Nephron progenitor cell (in vitro differentiated cells): ENCODE measurements at regions not wholly inside any gene's neighbourhood (a gene's known extent, or its start where the extent isn't known, plus 50 kb on each side); places are given as distances from the start of the nearest gene placed in this dataset.

Experiments
- DNase-seq: peaks from one replicate; pipeline ENCODE4 v3.0.0; 2021
- H3K27ac Mint-ChIP-seq: 2 replicates; pipeline ENCODE4 v1.8.0; 2021; ENCODE audit warnings: mild to moderate bottlenecking, moderate library complexity, mixed read lengths
- H3K27me3 Mint-ChIP-seq: 2 replicates; pipeline ENCODE4 v1.8.0; 2021; ENCODE audit warnings: mild to moderate bottlenecking, low read depth, mixed read lengths; ENCODE audit not compliant: poor library complexity
- H3K36me3 Mint-ChIP-seq: 2 replicates; pipeline ENCODE4 v1.8.0; 2021; ENCODE audit warnings: low read depth, mixed read lengths
- H3K4me1 Mint-ChIP-seq: 2 replicates; pipeline ENCODE4 v1.8.0; 2021; ENCODE audit warnings: mixed read lengths
- H3K4me3 Mint-ChIP-seq: 2 replicates; pipeline ENCODE4 v1.8.0; 2021; ENCODE audit warnings: mild to moderate bottlenecking, moderate library complexity, mixed read lengths
- H3K9me3 Mint-ChIP-seq: 2 replicates; pipeline ENCODE4 v1.8.0; 2021; ENCODE audit warnings: mild to moderate bottlenecking, moderate library complexity, mixed read lengths
- TF ChIP-seq, protein P1 (sequence below): fragments of 200-600 bp; sonication (generic); IDR thresholded peaks from 2 replicates; pipeline ENCODE4 v1.5.0; 2021; ENCODE audit warnings: antibody characterized with exemption

DNA sequence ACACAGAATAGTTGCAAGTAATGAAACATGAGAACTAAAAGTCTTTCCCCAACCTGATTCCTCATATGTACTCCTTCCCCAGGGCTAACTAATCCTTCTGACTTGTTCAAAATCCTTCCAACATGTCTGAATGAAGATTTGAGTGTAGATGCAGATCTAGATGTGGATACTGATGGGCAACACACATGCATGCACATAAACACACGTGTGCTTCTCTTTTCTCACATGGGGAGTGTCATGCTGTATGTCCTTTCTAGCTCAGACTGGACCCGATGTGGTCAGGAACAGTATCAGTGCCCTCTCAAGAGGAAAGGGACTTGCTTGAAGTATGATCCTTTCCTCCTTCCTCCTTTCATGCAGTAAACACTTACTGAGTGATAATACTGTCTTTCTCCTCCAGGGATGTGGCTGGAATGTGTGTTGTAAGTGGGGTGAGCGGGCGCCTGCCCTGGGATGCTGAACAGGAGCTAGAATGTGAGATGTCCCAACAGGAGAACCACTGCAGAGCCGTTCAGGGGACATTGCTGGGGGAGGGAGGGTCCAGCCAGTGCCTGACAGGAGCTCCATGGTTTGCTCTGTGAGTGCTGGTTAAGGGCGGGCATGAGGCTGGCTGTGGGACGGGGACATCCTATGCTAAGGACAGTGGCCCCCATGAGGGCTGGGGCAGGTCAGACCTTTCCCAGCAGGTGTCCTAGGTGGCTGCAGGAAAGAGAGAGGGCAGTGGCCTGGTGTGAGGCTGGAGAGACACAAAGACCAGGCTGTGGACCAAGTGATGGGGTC, 146.9 kb downstream of the TEX29 start:
- Mint-ChIP-seq H3K9me3 (peaks cover 9% of the 10 kb centered on the region), H3K4me1 (no peaks in the 10 kb centered on the region), H3K27me3 (peaks cover 37% of the 10 kb centered on the region), H3K4me3 (no peak overlapping the region), H3K36me3 (no peaks in the 10 kb centered on the region), H3K27ac (no peak overlapping the region)
- TF ChIP-seq, protein P1, sequence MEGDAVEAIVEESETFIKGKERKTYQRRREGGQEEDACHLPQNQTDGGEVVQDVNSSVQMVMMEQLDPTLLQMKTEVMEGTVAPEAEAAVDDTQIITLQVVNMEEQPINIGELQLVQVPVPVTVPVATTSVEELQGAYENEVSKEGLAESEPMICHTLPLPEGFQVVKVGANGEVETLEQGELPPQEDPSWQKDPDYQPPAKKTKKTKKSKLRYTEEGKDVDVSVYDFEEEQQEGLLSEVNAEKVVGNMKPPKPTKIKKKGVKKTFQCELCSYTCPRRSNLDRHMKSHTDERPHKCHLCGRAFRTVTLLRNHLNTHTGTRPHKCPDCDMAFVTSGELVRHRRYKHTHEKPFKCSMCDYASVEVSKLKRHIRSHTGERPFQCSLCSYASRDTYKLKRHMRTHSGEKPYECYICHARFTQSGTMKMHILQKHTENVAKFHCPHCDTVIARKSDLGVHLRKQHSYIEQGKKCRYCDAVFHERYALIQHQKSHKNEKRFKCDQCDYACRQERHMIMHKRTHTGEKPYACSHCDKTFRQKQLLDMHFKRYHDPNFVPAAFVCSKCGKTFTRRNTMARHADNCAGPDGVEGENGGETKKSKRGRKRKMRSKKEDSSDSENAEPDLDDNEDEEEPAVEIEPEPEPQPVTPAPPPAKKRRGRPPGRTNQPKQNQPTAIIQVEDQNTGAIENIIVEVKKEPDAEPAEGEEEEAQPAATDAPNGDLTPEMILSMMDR = no peak
- no peak for DNase-seq

DNA sequence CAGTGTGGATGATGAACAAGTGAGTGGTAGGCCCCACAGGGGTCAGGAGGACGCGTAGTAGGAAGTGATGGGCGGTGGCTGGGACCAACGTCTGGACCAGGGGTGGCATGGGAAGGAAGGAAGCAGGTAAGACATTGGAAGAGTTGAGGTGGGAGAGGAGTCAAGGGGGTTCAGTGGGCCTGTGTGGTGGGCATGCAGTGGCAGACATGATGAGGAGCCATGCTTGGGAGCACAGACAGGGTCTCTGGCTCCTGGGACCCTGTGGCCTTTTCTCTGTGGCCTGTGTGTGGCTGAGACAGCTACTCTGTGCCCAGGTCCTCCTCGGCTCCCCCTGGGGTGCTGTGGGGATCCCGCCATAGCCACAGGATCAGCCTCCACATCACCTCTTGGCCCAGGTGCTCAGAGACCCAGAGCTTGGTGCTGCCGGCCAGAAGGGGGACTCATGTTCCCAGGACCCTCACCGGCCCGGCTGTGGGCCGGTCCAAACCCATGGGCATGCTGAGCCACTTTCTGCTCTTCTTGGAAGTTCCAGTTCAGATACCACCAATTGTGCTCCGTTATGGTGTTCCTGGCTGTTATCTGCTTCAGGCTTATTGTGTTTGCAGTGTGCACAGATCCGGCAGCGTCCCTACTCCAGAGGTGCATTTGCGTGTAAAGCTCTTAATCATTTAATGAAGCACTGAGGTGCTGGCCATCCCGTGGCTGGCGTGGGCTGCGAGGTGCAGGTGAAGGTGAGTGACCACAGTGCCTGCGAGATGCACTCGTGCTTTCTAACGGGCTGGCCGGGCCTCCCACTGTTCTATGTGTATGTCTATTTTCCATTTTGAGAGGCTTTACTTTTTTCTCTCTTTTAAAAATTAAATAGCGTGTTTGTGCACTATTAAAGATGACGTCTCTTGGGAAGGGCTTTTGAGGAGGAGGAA, 147.9 kb downstream of the TEX29 start:
- H3K27me3 Mint-ChIP-seq = peaks cover 37% of the 10 kb centered on the region
- peaks cover 9% of the 10 kb centered on the region for H3K9me3 Mint-ChIP-seq
- TF ChIP-seq, protein P1 = no peak
- no peak overlapping the region for H3K4me3 Mint-ChIP-seq
- no peaks in the 10 kb centered on the region for H3K4me1 Mint-ChIP-seq
- DNase-seq = no peak
- no peaks in the 10 kb centered on the region for H3K36me3 Mint-ChIP-seq
- no peak overlapping the region for H3K27ac Mint-ChIP-seq

DNA sequence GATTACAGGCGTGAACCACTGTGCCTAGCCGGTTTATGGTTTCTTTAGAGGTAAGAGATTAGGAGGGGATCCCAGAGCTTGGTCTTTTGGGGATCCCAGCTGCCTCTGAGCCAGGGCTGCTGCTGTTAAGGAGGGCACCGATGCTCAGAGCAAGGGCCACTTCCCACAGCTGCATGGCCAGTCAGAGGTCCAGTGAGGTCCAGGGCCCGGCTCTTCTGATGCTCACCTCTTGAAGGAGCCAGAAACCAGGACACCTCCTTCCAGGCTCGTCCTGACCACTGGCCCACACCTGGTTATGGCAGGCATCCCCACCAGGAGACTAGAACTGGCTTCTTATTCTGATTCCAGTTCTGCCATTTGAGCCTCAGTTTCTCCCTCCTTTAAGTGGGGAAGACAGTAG, 149.0 kb downstream of the TEX29 start:
- Mint-ChIP-seq H3K9me3 (peaks cover 9% of the 10 kb centered on the region), H3K27me3 (peaks cover 32% of the 10 kb centered on the region), H3K4me3 (no peak overlapping the region), H3K4me1 (no peaks in the 10 kb centered on the region), H3K36me3 (no peaks in the 10 kb centered on the region), H3K27ac (no peak overlapping the region)
- TF ChIP-seq, protein P1 = no peak
- no peak for DNase-seq

DNA sequence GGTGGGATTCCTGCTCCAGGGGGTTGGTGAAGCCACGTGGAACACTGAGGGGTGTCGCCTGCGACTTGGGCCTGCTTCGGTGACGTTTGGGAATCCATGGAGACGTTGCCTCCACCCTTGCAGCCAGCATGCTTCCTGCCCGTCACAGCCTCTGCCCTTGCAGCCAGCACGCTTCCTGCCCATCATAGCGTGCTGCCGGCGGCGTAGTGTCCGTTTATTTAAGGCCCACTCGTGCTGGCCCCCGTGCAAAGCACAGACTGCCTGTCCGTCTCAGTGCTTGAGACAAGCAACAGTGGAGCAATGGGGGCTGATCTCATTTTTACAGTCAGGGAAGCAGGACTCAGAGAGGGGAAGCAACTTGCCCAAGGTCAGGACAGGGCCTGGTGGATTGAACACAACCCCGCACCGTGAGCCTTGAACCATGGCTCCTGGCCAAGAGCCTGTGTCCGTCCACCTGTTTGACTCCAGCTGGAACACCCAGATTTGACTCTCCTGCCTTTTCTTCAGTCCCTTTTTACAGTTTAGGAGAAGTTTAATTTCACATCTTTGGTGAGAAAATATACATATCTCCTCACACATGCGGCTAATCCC, 149.6 kb downstream of the TEX29 start:
- TF ChIP-seq, protein P1 = no peak

DNA sequence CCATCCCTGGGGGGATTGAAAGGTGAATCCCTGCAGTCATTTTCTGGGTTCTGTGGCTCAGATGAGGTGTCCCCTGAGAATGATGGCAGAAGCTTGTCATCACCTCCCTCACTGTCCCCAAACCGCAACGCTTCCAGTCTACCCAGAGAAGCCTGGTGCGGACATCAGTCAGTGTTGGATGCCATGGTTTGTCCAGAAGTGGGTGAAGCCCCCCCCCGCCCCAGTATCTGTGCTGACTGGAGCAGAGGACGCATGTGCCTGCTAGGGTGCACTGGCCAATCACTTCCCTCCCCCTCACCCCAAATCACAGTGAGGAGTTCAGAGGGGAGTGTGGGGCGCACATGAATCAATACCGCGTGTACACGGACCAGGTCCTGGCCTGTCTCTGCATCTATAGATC, 150.5 kb downstream of the TEX29 start:
- Mint-ChIP-seq H3K36me3 (no peaks in the 10 kb centered on the region), H3K27ac (no peak overlapping the region), H3K4me1 (no peaks in the 10 kb centered on the region), H3K4me3 (no peak overlapping the region), H3K27me3 (peaks cover 18% of the 10 kb centered on the region), H3K9me3 (peaks cover 8% of the 10 kb centered on the region)
- DNase-seq = no peak
- TF ChIP-seq, protein P1 = no peak

More for the DNA sequence above, 149.6 kb downstream of the TEX29 start:
- DNase-seq = no peak
- Mint-ChIP-seq H3K4me3 (no peak overlapping the region), H3K27me3 (peaks cover 26% of the 10 kb centered on the region), H3K4me1 (no peaks in the 10 kb centered on the region), H3K27ac (no peak overlapping the region), H3K9me3 (peaks cover 9% of the 10 kb centered on the region), H3K36me3 (no peaks in the 10 kb centered on the region)
